ENCODE measurements at regions not wholly inside any gene's neighbourhood (a gene's known extent, or its start where the extent isn't known, plus 50 kb on each side); places are given as distances from the start of the nearest gene placed in this dataset.
"Not testable (repeated sequence)": the region's sequence is repeated elsewhere in the genome, so short reads cannot be mapped to it uniquely, and the experiment has no call there.

DNA sequence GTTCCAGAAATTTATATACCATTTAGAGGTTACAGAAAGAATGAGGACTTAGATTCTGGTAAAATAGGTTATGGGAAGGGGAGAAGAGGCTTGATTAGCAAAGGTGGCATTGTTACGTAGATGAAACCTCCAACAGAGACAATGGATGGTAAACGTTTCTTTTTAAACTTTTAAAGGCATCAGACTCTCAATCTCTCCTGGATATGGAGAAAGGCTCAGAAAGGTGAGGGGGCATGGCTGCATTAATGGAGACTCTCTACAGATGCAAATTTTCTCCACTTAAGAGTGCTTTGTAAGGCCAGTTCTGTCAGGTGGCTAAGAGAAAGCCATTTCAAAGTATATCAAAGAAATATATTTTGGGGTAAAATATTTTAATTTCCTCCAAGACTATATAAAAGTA lies 240.9 kb upstream of the PTER start:
- H3K36me3 ChIP-seq (ENCODE audit: control insufficient read depth, insufficient read depth, low read length): no peaks in the 10 kb centered on the region
- intact Hi-C loops (cut with micrococcal nuclease; ENCODE audit: unreplicated experiment): no loop called here
- no peak overlapping the region for H3K27ac Mint-ChIP-seq (ENCODE audit: unreplicated experiment)
- no peaks in the 10 kb centered on the region for H3K27me3 Mint-ChIP-seq (ENCODE audit: insufficient read depth, unreplicated experiment)
- no peaks in the 10 kb centered on the region for H3K36me3 Mint-ChIP-seq (ENCODE audit: insufficient read depth, unreplicated experiment)
- H3K27me3 ChIP-seq (replicated peaks; ENCODE audit: control insufficient read depth, insufficient read depth, low read length): no peaks in the 10 kb centered on the region
- H3K4me1 ChIP-seq: peaks cover 14% of the 10 kb centered on the region
- no peaks in the 10 kb centered on the region for H3K4me1 Mint-ChIP-seq (ENCODE audit: low read depth, unreplicated experiment)
- H3K4me3 ChIP-seq (ENCODE audit: low read depth, low read length): no peak overlapping the region
- TF ChIP-seq, protein P1, sequence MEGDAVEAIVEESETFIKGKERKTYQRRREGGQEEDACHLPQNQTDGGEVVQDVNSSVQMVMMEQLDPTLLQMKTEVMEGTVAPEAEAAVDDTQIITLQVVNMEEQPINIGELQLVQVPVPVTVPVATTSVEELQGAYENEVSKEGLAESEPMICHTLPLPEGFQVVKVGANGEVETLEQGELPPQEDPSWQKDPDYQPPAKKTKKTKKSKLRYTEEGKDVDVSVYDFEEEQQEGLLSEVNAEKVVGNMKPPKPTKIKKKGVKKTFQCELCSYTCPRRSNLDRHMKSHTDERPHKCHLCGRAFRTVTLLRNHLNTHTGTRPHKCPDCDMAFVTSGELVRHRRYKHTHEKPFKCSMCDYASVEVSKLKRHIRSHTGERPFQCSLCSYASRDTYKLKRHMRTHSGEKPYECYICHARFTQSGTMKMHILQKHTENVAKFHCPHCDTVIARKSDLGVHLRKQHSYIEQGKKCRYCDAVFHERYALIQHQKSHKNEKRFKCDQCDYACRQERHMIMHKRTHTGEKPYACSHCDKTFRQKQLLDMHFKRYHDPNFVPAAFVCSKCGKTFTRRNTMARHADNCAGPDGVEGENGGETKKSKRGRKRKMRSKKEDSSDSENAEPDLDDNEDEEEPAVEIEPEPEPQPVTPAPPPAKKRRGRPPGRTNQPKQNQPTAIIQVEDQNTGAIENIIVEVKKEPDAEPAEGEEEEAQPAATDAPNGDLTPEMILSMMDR (IDR thresholded peaks at IDR 0.05; ENCODE audit: insufficient read depth in 1 of 2, low read depth in 1 of 2, low read length in 1 of 2, severe bottlenecking in 1 of 2, unreplicated experiment in 1 of 2): no peak
- H3K9me3 ChIP-seq: no peaks in the 10 kb centered on the region; the same call in 1 of the 2 replicates
- ChIA-PET CTCF (no interaction called here), POLR2A (no interaction called here)
- no peak overlapping the region for H3K4me3 Mint-ChIP-seq (ENCODE audit: unreplicated experiment)
- DNase-seq: no peak
- peaks cover 13% of the 10 kb centered on the region for H3K9me3 Mint-ChIP-seq (ENCODE audit: unreplicated experiment)
- no TSS peak for BruUV-seq (replicated peaks)

DNA sequence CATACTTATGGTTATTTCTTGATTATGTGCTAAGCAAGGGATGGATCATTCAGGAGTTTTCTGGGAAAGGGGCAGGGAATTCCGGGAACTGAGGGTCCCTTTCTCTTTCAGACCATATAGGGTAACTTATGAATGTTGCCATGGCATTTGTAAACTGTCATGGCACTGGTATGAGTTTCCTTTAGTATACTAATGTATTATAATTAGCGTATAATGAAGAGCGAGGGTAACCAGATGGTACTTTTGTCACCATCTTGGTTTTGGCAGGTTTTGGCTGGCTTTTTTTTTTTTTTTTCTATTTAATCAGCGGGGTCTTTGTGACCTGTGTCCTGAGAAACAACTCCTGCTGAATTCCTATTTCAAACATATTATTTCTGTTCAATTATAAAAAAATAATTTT lies 237.6 kb upstream of the PTER start:
- CTCF ChIA-PET: no interaction called here
- TF ChIP-seq, protein P1 (IDR thresholded peaks at IDR 0.05; ENCODE audit: insufficient read depth in 1 of 2, low read depth in 1 of 2, low read length in 1 of 2, severe bottlenecking in 1 of 2, unreplicated experiment in 1 of 2): no peak
- Histone ChIP-seq H3K4me1 (no peaks in the 10 kb centered on the region), H3K4me3 (ENCODE audit: low read depth, low read length) (no peak overlapping the region), H3K27me3 (replicated peaks; ENCODE audit: control insufficient read depth, insufficient read depth, low read length) (no peaks in the 10 kb centered on the region), H3K9me3 (no peaks in the 10 kb centered on the region; the same call in 1 of the 2 replicates), H3K36me3 (ENCODE audit: control insufficient read depth, insufficient read depth, low read length) (no peaks in the 10 kb centered on the region)
- no peaks in the 10 kb centered on the region for H3K27me3 Mint-ChIP-seq (ENCODE audit: insufficient read depth, unreplicated experiment)
- no peaks in the 10 kb centered on the region for H3K4me1 Mint-ChIP-seq (ENCODE audit: low read depth, unreplicated experiment)
- no peak overlapping the region for H3K4me3 Mint-ChIP-seq (ENCODE audit: unreplicated experiment)
- H3K27ac Mint-ChIP-seq (ENCODE audit: unreplicated experiment): no peak overlapping the region
- DNase-seq: no peak
- intact Hi-C loops (cut with micrococcal nuclease; ENCODE audit: unreplicated experiment): no loop called here
- POLR2A ChIA-PET: no interaction called here
- no peaks in the 10 kb centered on the region for H3K36me3 Mint-ChIP-seq (ENCODE audit: insufficient read depth, unreplicated experiment)
- BruUV-seq (replicated peaks): no TSS peak
- peaks cover 22% of the 10 kb centered on the region for H3K9me3 Mint-ChIP-seq (ENCODE audit: unreplicated experiment)

DNA sequence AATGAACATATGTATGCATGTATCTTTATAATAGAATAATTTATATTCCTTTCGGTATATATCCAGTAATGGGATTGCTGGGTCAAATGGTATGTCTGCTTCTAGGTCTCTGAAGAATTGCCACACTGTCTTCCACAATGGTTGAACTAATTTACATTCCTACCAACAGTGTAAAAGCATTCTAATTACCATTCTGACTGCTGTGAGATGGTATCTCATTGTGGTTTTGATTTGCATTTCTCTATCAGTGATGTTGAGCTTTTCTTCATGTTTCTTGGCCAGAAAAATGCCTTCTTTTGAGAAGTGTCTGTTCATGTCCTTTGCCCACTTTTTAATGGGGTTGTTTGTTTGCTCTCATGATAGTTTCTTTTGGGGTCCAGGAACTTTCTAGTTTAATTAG lies 213.2 kb upstream of the PTER start:
- H3K36me3 Mint-ChIP-seq (ENCODE audit: insufficient read depth, unreplicated experiment); CTCF ChIA-PET; POLR2A ChIA-PET: not testable (repeated sequence)

DNA sequence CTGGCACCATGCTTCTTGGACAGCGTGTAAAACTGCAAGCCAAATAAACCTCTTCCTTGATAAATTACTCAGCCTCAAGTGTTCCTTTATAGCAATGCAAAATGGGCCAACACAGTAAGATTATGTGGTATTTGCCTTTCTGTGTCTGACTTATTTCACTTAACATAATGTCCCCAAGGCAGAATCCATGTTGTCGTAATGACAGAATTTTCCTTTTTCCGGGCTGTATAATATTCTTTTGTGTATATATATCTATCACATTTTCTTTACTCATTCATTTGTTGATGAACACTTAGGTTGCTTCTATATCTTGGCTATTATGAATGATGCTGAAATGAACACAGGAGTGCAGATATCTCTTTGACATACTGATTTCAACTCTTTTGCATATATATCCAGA lies 209.1 kb upstream of the PTER start:
- intact Hi-C loops (cut with micrococcal nuclease; ENCODE audit: unreplicated experiment): no loop called here

More for the DNA sequence above, 213.2 kb upstream of the PTER start:
- H3K9me3 Mint-ChIP-seq (ENCODE audit: unreplicated experiment): peaks cover 62% of the 10 kb centered on the region
- H3K36me3 ChIP-seq (ENCODE audit: control insufficient read depth, insufficient read depth, low read length); BruUV-seq (replicated peaks); H3K4me3 Mint-ChIP-seq (ENCODE audit: unreplicated experiment); H3K4me1 ChIP-seq; H3K27me3 ChIP-seq (replicated peaks; ENCODE audit: control insufficient read depth, insufficient read depth, low read length); H3K27ac Mint-ChIP-seq (ENCODE audit: unreplicated experiment); H3K27me3 Mint-ChIP-seq (ENCODE audit: insufficient read depth, unreplicated experiment); DNase-seq; intact Hi-C loops (cut with micrococcal nuclease; ENCODE audit: unreplicated experiment); H3K4me1 Mint-ChIP-seq (ENCODE audit: low read depth, unreplicated experiment); H3K4me3 ChIP-seq (ENCODE audit: low read depth, low read length): not testable (repeated sequence)
- peaks cover 30% of the 10 kb centered on the region for H3K9me3 ChIP-seq

More for the DNA sequence above, 209.1 kb upstream of the PTER start:
- ChIA-PET POLR2A (no interaction called here), CTCF (no interaction called here)
- peaks cover 3% of the 10 kb centered on the region for H3K27me3 Mint-ChIP-seq (ENCODE audit: insufficient read depth, unreplicated experiment)
- no peak overlapping the region for H3K27ac Mint-ChIP-seq (ENCODE audit: unreplicated experiment)
- Histone ChIP-seq H3K36me3 (ENCODE audit: control insufficient read depth, insufficient read depth, low read length) (no peaks in the 10 kb centered on the region), H3K4me3 (ENCODE audit: low read depth, low read length) (no peak overlapping the region), H3K27me3 (replicated peaks; ENCODE audit: control insufficient read depth, insufficient read depth, low read length) (no peaks in the 10 kb centered on the region), H3K9me3 (peaks cover 30% of the 10 kb centered on the region), H3K4me1 (no peaks in the 10 kb centered on the region)
- DNase-seq: no peak
- no peaks in the 10 kb centered on the region for H3K4me1 Mint-ChIP-seq (ENCODE audit: low read depth, unreplicated experiment)
- no peak overlapping the region for H3K4me3 Mint-ChIP-seq (ENCODE audit: unreplicated experiment)
- peaks cover 42% of the 10 kb centered on the region for H3K9me3 Mint-ChIP-seq (ENCODE audit: unreplicated experiment)
- TF ChIP-seq, protein P1 (IDR thresholded peaks at IDR 0.05; ENCODE audit: insufficient read depth in 1 of 2, low read depth in 1 of 2, low read length in 1 of 2, severe bottlenecking in 1 of 2, unreplicated experiment in 1 of 2): no peak
- no peaks in the 10 kb centered on the region for H3K36me3 Mint-ChIP-seq (ENCODE audit: insufficient read depth, unreplicated experiment)
- BruUV-seq (replicated peaks): no TSS peak

All from Caco-2 (cell line).